Calu3 (cell line): ENCODE measurements at regions not wholly inside any gene's neighbourhood (a gene's known extent, or its start where the extent isn't known, plus 50 kb on each side); places are given as distances from the start of the nearest gene placed in this dataset.

Experiments
- BruUV-seq: library from RNA; stranded (reverse); fragments of 400-500 nt; replicated peaks from 2 replicates; lab custom pipeline; 2021; lab: Mats Ljungman, UMichigan
- CTCF ChIA-PET: fragments of 300-600 bp; sonication (Branson Sonifier 250); formaldehyde crosslinking; loops from one replicate; lab custom pipeline; 2022; ENCODE audit warnings: antibody characterized with exemption; lab: Charles Lee
- DNase-seq: peaks from one replicate; pipeline ENCODE4 v3.0.0; 2022
- H3K27ac Mint-ChIP-seq: one replicate; pipeline ENCODE4 v1.8.0; 2022; ENCODE audit warnings: mixed read lengths; ENCODE audit not compliant: unreplicated experiment
- H3K27me3 Mint-ChIP-seq: one replicate; pipeline ENCODE4 v1.8.0; 2022; ENCODE audit warnings: mixed read lengths; ENCODE audit not compliant: unreplicated experiment
- H3K36me3 Mint-ChIP-seq: one replicate; pipeline ENCODE4 v1.8.0; 2022; ENCODE audit warnings: mild to moderate bottlenecking, moderate library complexity, mixed read lengths; ENCODE audit not compliant: insufficient read depth, unreplicated experiment
- H3K4me1 Mint-ChIP-seq: one replicate; pipeline ENCODE4 v1.8.0; 2022; ENCODE audit warnings: mild to moderate bottlenecking, low read depth, mixed read lengths; ENCODE audit not compliant: unreplicated experiment
- H3K4me3 Mint-ChIP-seq: one replicate; pipeline ENCODE4 v1.8.0; 2022; ENCODE audit warnings: mild to moderate bottlenecking, low read depth, moderate library complexity, mixed read lengths; ENCODE audit not compliant: unreplicated experiment
- H3K9me3 Mint-ChIP-seq: one replicate; pipeline ENCODE4 v1.8.0; 2022; ENCODE audit warnings: low read depth, mixed read lengths; ENCODE audit not compliant: unreplicated experiment
- intact Hi-C: fragments of 100-400 bp; cut with micrococcal nuclease; formaldehyde crosslinking; loops from one replicate; pipeline ENCODE4 v1.10.0; 2022; ENCODE audit not compliant: unreplicated experiment
- TF ChIP-seq, protein P1 (sequence below): fragments of 200-600 bp; IDR thresholded peaks from one replicate; pipeline ENCODE4 v1.8.0; 2022; ENCODE audit warnings: antibody characterized with exemption; ENCODE audit not compliant: unreplicated experiment

DNA sequence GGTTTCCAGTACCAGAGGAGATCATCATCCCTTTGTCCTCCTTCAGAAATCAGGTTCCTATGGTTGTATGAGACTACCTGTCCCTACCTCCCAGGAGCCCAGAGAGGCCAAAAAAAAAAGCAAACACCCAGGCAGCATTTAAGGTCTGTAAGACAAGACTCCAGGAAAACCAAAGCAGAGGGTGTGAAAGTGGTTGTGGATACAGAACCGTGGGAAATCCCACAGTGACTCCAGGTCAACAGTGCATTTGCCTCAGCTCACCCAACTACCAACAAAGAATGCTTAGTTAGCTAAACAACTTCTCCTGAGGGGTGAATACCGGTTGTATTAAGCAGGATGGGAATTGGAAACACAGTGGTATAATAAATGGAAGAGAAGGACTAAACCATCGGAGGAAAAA is 83.6 kb downstream of the LBH start:
- TF ChIP-seq, protein P1, sequence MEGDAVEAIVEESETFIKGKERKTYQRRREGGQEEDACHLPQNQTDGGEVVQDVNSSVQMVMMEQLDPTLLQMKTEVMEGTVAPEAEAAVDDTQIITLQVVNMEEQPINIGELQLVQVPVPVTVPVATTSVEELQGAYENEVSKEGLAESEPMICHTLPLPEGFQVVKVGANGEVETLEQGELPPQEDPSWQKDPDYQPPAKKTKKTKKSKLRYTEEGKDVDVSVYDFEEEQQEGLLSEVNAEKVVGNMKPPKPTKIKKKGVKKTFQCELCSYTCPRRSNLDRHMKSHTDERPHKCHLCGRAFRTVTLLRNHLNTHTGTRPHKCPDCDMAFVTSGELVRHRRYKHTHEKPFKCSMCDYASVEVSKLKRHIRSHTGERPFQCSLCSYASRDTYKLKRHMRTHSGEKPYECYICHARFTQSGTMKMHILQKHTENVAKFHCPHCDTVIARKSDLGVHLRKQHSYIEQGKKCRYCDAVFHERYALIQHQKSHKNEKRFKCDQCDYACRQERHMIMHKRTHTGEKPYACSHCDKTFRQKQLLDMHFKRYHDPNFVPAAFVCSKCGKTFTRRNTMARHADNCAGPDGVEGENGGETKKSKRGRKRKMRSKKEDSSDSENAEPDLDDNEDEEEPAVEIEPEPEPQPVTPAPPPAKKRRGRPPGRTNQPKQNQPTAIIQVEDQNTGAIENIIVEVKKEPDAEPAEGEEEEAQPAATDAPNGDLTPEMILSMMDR = no peak
- no peaks in the 10 kb centered on the region for H3K36me3 Mint-ChIP-seq
- no TSS peak for BruUV-seq
- peaks cover 9% of the 10 kb centered on the region for H3K27me3 Mint-ChIP-seq
- CTCF ChIA-PET = no interaction called here
- intact Hi-C loops = no loop called here
- no peak for DNase-seq
- peaks cover 2% of the 10 kb centered on the region for H3K9me3 Mint-ChIP-seq
- H3K4me3 Mint-ChIP-seq = no peak overlapping the region
- H3K4me1 Mint-ChIP-seq = peaks cover 19% of the 10 kb centered on the region
- H3K27ac Mint-ChIP-seq = no peak overlapping the region

DNA sequence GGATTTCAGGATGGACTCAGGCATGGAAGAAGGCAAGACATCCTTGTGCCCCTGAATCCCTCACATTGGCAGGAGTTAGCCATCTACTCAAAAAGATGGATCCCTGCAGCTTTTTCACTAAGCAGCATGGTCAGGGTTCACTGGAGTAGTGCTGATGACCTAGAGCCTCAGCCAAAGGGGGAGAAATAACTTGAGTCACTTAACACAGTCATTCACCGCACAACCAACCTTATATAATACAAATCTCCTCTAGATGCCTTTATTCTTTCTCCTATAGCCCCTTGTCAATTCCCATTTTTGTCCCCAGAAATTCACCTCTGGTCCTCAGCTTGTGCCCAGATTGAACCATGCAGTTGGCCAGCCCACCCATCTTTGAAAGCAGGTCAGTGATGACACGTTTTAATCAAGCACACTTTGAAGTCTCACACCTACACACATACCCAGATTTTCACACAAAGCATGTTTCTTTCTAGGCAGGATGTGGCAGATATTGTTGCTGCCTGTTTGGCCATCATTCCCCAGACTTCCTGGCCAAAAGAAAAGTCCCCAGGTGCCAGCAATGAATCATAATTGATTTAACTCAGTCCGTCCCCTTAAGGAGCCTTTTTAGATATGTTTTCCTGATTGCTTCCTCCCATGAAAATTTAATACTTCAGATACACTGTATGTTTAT is 84.2 kb downstream of the LBH start:
- no TSS peak for BruUV-seq
- H3K4me3 Mint-ChIP-seq = no peak overlapping the region
- DNase-seq = no peak
- peaks cover 2% of the 10 kb centered on the region for H3K9me3 Mint-ChIP-seq
- TF ChIP-seq, protein P1 = no peak
- H3K4me1 Mint-ChIP-seq = peaks cover 19% of the 10 kb centered on the region
- H3K27me3 Mint-ChIP-seq = peaks cover 9% of the 10 kb centered on the region
- CTCF ChIA-PET = no interaction called here
- no peak overlapping the region for H3K27ac Mint-ChIP-seq
- no peaks in the 10 kb centered on the region for H3K36me3 Mint-ChIP-seq
- intact Hi-C loops = no loop called here

DNA sequence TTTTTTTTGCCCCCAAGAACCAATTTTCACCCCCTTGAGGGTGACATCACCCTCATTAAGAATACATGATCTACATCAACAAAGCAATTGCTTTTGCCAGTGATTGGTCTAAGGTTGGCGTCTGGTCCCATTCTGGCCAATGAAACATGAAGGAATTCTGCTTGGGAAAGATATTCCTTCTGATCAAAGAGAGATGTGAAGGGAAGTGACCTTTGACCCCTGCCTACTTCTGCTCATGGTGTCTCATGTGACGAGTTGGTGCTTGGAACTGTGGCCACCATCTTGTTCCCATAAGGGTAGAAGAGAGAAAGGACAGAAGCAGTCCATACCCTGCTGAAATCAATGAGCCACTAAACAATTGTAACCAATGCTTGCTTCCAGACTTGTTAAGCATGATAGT is 85.1 kb downstream of the LBH start:
- Mint-ChIP-seq H3K27me3 (peaks cover 9% of the 10 kb centered on the region), H3K4me1 (peaks cover 19% of the 10 kb centered on the region), H3K27ac (no peak overlapping the region), H3K4me3 (no peak overlapping the region), H3K9me3 (peaks cover 2% of the 10 kb centered on the region), H3K36me3 (no peaks in the 10 kb centered on the region)
- CTCF ChIA-PET = no interaction called here
- intact Hi-C loops = no loop called here
- no peak for DNase-seq
- TF ChIP-seq, protein P1 = no peak
- BruUV-seq = no TSS peak

DNA sequence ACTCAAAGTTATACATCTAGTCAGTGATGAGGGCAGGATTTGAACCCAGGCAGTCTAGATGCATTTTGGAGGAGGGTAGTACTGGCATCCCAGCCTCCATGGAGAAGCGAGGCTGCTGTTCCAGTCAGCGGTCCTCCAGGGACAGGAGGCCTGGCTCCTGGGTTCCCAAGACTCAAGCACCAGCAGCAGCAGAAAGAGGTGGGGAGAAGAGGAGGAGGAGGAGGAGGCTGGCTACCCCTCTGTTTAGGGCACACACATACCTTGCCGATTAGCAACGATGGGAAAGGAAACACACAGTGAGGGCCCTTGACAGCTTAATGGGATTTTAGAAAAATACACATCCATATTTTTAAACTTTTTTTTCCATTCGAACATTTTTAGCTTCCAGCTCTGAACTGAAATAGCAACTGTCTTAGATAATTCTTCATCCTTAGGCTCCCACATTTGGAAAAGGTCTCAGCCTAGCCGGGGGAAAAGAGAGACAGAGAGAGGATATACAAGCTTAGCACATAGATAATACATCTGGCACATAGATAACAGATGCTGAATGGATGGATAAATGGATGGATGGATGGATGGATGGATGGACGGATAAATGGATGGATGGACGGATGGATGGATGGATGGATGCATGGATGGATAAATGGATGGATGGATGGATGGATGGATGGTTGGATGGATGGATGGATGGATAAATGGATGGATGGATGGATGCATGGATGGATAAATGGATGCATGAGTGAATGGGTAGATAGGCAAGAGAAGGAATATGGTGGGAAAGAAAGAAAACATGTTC is 87.9 kb downstream of the LBH start:
- Mint-ChIP-seq H3K4me1 (peaks cover 18% of the 10 kb centered on the region), H3K9me3 (peaks cover 2% of the 10 kb centered on the region), H3K27ac (no peak overlapping the region), H3K4me3 (no peak overlapping the region), H3K36me3 (no peaks in the 10 kb centered on the region), H3K27me3 (peaks cover 9% of the 10 kb centered on the region)
- DNase-seq = no peak
- intact Hi-C loops = no loop called here
- TF ChIP-seq, protein P1 = no peak
- no TSS peak for BruUV-seq
- CTCF ChIA-PET = no interaction called here
